PC-3 (cell line): ENCODE measurements at regions not wholly inside any gene's neighbourhood (a gene's known extent, or its start where the extent isn't known, plus 50 kb on each side); places are given as distances from the start of the nearest gene placed in this dataset.

Experiments used
- EZH2phosphoT487 ChIP-seq: fragments of 300-600 bp; sonication (generic); IDR thresholded peaks from 2 replicates; pipeline ENCODE4 v1.6.1; 2018; ENCODE audit warnings: mild to moderate bottlenecking, antibody characterized with exemption, low read length, borderline replicate concordance
- TF ChIP-seq, protein P1 (sequence below): fragments of 300-600 bp; sonication (generic); conservative IDR thresholded peaks from 2 replicates; pipeline ENCODE4 v1.5.1; 2017; ENCODE audit warnings: antibody characterized with exemption, low read depth, mild to moderate bottlenecking, low read length

DNA sequence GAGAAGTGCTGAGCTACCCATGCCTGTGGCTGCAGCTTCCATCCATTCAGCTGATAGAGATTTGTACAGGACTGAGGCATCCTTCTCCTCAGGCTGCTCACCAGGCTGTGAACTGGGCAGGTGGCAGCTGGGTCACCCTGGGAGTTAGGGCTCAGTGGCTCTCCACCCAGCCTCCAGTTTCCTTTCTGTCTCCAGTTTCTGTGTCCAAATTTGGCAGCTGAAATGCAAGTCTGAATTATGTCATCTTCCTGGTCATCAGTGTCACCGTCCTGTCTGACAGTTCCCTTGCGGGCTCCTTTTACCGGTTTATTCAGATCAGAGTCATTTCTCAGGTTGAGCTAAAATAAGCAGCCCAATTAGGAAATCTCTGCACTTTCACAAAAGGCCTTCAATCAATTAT, 93.3 kb downstream of the EDN1 start:
- no peak for TF ChIP-seq EZH2phosphoT487
- TF ChIP-seq, protein P1, sequence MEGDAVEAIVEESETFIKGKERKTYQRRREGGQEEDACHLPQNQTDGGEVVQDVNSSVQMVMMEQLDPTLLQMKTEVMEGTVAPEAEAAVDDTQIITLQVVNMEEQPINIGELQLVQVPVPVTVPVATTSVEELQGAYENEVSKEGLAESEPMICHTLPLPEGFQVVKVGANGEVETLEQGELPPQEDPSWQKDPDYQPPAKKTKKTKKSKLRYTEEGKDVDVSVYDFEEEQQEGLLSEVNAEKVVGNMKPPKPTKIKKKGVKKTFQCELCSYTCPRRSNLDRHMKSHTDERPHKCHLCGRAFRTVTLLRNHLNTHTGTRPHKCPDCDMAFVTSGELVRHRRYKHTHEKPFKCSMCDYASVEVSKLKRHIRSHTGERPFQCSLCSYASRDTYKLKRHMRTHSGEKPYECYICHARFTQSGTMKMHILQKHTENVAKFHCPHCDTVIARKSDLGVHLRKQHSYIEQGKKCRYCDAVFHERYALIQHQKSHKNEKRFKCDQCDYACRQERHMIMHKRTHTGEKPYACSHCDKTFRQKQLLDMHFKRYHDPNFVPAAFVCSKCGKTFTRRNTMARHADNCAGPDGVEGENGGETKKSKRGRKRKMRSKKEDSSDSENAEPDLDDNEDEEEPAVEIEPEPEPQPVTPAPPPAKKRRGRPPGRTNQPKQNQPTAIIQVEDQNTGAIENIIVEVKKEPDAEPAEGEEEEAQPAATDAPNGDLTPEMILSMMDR, result no peak
